C4-2B (cell line): ENCODE measurements at regions not wholly inside any gene's neighbourhood (a gene's known extent, or its start where the extent isn't known, plus 50 kb on each side); places are given as distances from the start of the nearest gene placed in this dataset.
"Not testable (repeated sequence)": the region's sequence is repeated elsewhere in the genome, so short reads cannot be mapped to it uniquely, and the experiment has no call there.

Source experiments
- CTCF ChIP-seq: fragments of 450-650 bp; conservative IDR thresholded peaks from 2 replicates; pipeline ENCODE4 v1.5.1; 2017; ENCODE audit warnings: mild to moderate bottlenecking
- ZFX ChIP-seq: fragments of 450-650 bp; IDR thresholded peaks from 2 replicates; pipeline ENCODE4 v1.6.1; 2017

- not testable (repeated sequence) for TF ChIP-seq CTCF, ZFX
Measured at GRCh38 chr16:47897105-47897504, 258.7 kb downstream of the ABCC12 start.
